Body of pancreas (tissue), 4 donors: ENCODE measurements at regions not wholly inside any gene's neighbourhood (a gene's known extent, or its start where the extent isn't known, plus 50 kb on each side); places are given as distances from the start of the nearest gene placed in this dataset.
"Not testable (repeated sequence)": the region's sequence is repeated elsewhere in the genome, so short reads cannot be mapped to it uniquely, and the experiment has no call there.

Source experiments
- ATAC-seq: fragments of 150-250 bp; one replicate; pipeline ENCODE4 v1.9.1; 2016
- DNase-seq, 4 donors: peaks; one replicate each; pipeline ENCODE4 v3.0.0-alpha.2; 2019
- H3K27ac ChIP-seq, 4 donors: fragments of 200-600 bp; sonication (generic); 1 replicate in 3 of 4; 2 replicates in 1 of 4; pipeline versions ENCODE4 v1.5.1 to v1.6.1; 2016 to 2019; ENCODE audit warnings: mild to moderate bottlenecking in 1 of 4, mixed read lengths in 1 of 4, moderate library complexity in 1 of 4
- H3K27me3 ChIP-seq, 2 donors: fragments of 200-600 bp; sonication (generic); one replicate each; pipeline ENCODE4 v1.6.0; 2016; ENCODE audit warnings: mild to moderate bottlenecking in 1 of 2
- H3K36me3 ChIP-seq, 2 donors: fragments of 200-600 bp; sonication (generic); replicated peaks in 1 of 2; 2 replicates each; pipeline ENCODE4 v1.5.1; 2016; ENCODE audit warnings: low read depth in 2 of 2; ENCODE audit not compliant: insufficient read depth in 1 of 2
- H3K4me1 ChIP-seq: fragments of 200-600 bp; sonication (generic); one replicate; pipeline ENCODE4 v1.6.0; 2016
- H3K4me3 ChIP-seq, 2 donors: fragments of 200-600 bp; sonication (generic); 1 replicate in 1 of 2; 2 replicates in 1 of 2; pipeline ENCODE4 v1.5.1; 2016 to 2019
- H3K9me3 ChIP-seq, 3 donors: fragments of 200-600 bp; sonication (generic); 1 replicate in 2 of 3; 2 replicates in 1 of 3; pipeline ENCODE4 v1.5.1; 2016
- CTCF ChIP-seq, 7 experiments: fragments of 450-650 bp in 4 of 7; fragments of 200-600 bp in 3 of 7; sonication (generic) in 3 of 7; IDR thresholded peaks; one replicate each; pipeline ENCODE4 v1.5.1; 2016 to 2019; ENCODE audit warnings: antibody characterized with exemption in 7 of 7
- POLR2A ChIP-seq, 3 donors: fragments of 450-650 bp; IDR thresholded peaks; one replicate each; pipeline ENCODE4 v1.6.1; 2016; ENCODE audit warnings: antibody characterized with exemption in 3 of 3, mild to moderate bottlenecking in 2 of 3
- WGBS, 2 donors: methylation state at CpG; one replicate each; pipeline ENCODE4 v1.1.5; 2017; 5-methylcytosine and 5-hydroxymethylcytosine counted together
- intact Hi-C: fragments of 100-400 bp; cut with DNase I; formaldehyde crosslinking; loops from one replicate; pipeline ENCODE4 v1.15.1; 2023

- 39 to 49% methylated on average over 2 of the region's 2 CpGs for WGBS, 2 donors
These were observed 251.8 kb upstream of the NETO1 start for GRCh38 chr18:73119574-73119973.

DNA sequence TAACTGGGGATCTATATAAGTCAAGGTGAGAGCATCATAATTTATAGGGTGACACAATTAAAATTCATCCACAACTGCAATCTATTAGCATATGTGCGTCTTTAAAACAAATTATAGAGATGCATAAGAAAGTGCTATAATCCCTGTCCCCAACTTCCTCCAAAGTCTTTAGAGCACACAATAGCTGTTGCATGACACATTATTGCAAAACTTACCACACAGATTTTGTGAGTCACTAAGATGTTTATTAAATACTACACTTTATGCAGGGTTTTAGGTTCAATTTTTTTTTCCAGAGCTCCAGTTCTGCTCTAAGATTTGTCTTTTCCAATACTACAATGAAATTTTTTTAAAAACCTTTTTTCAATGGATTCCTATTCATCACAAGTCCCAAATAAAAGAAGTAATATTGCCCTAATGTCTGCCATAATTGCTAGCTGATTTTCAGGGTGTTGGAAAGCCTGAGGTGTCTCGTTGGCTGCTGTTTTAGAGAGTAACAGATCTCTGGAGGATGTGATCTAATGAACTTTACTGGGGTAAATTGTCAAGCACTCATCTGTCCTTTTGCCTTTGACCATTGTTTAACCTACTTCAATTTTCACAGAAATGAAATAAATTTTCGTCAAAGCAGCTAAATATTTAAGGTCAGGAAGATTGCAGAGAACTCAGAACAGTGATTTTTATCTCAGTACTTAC, 250.5 kb upstream of the NETO1 start:
- Histone ChIP-seq H3K36me3 (no peaks in the 10 kb centered on the region), H3K9me3 (no peaks in the 10 kb centered on the region), H3K4me3 (no peak overlapping the region), H3K27ac (no peak overlapping the region), H3K27me3 (no peaks in the 10 kb centered on the region), H3K4me1 (no peaks in the 10 kb centered on the region)
- 45 to 54% methylated on average over 3 of the region's 3 CpGs for WGBS, 2 donors
- DNase-seq, result no peak
- TF ChIP-seq CTCF (IDR thresholded peaks at IDR 0.05), result no peak
- no peak for TF ChIP-seq POLR2A (IDR thresholded peaks at IDR 0.05)
- intact Hi-C loops, result no loop called here
- ATAC-seq, result no peak

More at GRCh38 chr18:73119574-73119973, 251.8 kb upstream of the NETO1 start:
- DNase-seq (no peak), ATAC-seq (no peak)
- TF ChIP-seq CTCF (IDR thresholded peaks at IDR 0.05) (no peak), POLR2A (IDR thresholded peaks at IDR 0.05) (no peak)
- H3K4me3 ChIP-seq, result no peak overlapping the region
- H3K4me1 ChIP-seq, result no peaks in the 10 kb centered on the region
- H3K9me3 ChIP-seq, result no peaks in the 10 kb centered on the region
- intact Hi-C loops, result no loop called here
- no peak overlapping the region for H3K27ac ChIP-seq
- no peaks in the 10 kb centered on the region for H3K27me3 ChIP-seq
- no peaks in the 10 kb centered on the region for H3K36me3 ChIP-seq

- WGBS, 2 donors, result 50 to 65% methylated on average over 3 of the region's 3 CpGs
- Histone ChIP-seq H3K27ac (no peak overlapping the region), H3K4me3 (no peak overlapping the region), H3K27me3 (no peaks in the 10 kb centered on the region), H3K9me3 (no peaks in the 10 kb centered on the region), H3K4me1 (no peaks in the 10 kb centered on the region), H3K36me3 (no peaks in the 10 kb centered on the region)
- no peak for ATAC-seq
- intact Hi-C loops, result no loop called here
- no peak for TF ChIP-seq POLR2A (IDR thresholded peaks at IDR 0.05)
- no peak for TF ChIP-seq CTCF (IDR thresholded peaks at IDR 0.05)
- no peak for DNase-seq
These were observed 242.5 kb upstream of the NETO1 start for GRCh38 chr18:73110307-73110706.

- Histone ChIP-seq H3K36me3 (no peaks in the 10 kb centered on the region), H3K4me1 (no peaks in the 10 kb centered on the region), H3K27me3 (no peaks in the 10 kb centered on the region), H3K27ac (no peak overlapping the region), H3K4me3 (no peak overlapping the region), H3K9me3 (no peaks in the 10 kb centered on the region)
- TF ChIP-seq POLR2A (IDR thresholded peaks at IDR 0.05), result no peak
- TF ChIP-seq CTCF (IDR thresholded peaks at IDR 0.05), result no peak
- intact Hi-C loops, result no loop called here
- WGBS, 2 donors, result 80 to 82% methylated on average over 4 of the region's 4 CpGs
- ATAC-seq, result no peak
- no peak for DNase-seq
These were observed 234.2 kb upstream of the NETO1 start for GRCh38 chr18:73101977-73102376.

- H3K4me3 ChIP-seq, H3K4me1 ChIP-seq, intact Hi-C loops, H3K9me3 ChIP-seq, H3K36me3 ChIP-seq, ATAC-seq, DNase-seq, H3K27me3 ChIP-seq, H3K27ac ChIP-seq: not testable (repeated sequence)
- WGBS, 2 donors, result 51 to 58% methylated on average over 6 of the region's 6 CpGs
These were observed 233.7 kb upstream of the NETO1 start for GRCh38 chr18:73101491-73101890.
